Fibroblast of mammary gland (primary cell): ENCODE measurements at regions not wholly inside any gene's neighbourhood (a gene's known extent, or its start where the extent isn't known, plus 50 kb on each side); places are given as distances from the start of the nearest gene placed in this dataset.
"Not testable (repeated sequence)": the region's sequence is repeated elsewhere in the genome, so short reads cannot be mapped to it uniquely, and the experiment has no call there.

ENCODE experiments used
- DNase-seq: peaks from one replicate; pipeline ENCODE4 v3.0.0-alpha.2; 2010; ENCODE audit warnings: low read depth
- H3K4me3 ChIP-seq: 2 replicates; pipeline ENCODE4 v1.5.1; 2011; ENCODE audit warnings: low read depth, mild to moderate bottlenecking, low read length, moderate library complexity; ENCODE audit not compliant: control insufficient read depth
- CTCF ChIP-seq: conservative IDR thresholded peaks from 2 replicates; pipeline ENCODE4 v1.5.1; 2011; ENCODE audit warnings: low read depth, low read length, inconsistent platforms; ENCODE audit not compliant: control insufficient read depth, insufficient read depth

GRCh38 chr5:112049738-112050137 is 292.7 kb upstream of the NREP start:
- DNase-seq: no peak
- no peak for TF ChIP-seq CTCF
- H3K4me3 ChIP-seq: no peak overlapping the region

GRCh38 chr5:112036206-112036605 is 279.2 kb upstream of the NREP start:
- TF ChIP-seq CTCF: no peak
- no peak for DNase-seq
- H3K4me3 ChIP-seq: no peak overlapping the region

- no peak overlapping the region for H3K4me3 ChIP-seq
- no peak for TF ChIP-seq CTCF
Measured at GRCh38 chr5:112034421-112034979, 277.5 kb upstream of the NREP start.

GRCh38 chr5:112026879-112027278 is 269.9 kb upstream of the NREP start:
- DNase-seq, H3K4me3 ChIP-seq: not testable (repeated sequence)

More at GRCh38 chr5:112034421-112034979, 277.5 kb upstream of the NREP start:
- DNase-seq: no peak

- no peak for DNase-seq
- TF ChIP-seq CTCF: no peak
- no peak overlapping the region for H3K4me3 ChIP-seq
Measured at GRCh38 chr5:112025757-112026156, 268.8 kb upstream of the NREP start.

GRCh38 chr5:112024769-112025168 is 267.8 kb upstream of the NREP start:
- DNase-seq: no peak
- TF ChIP-seq CTCF: no peak
- H3K4me3 ChIP-seq: no peak overlapping the region

- no peak for DNase-seq
- no peak for TF ChIP-seq CTCF
- no peak overlapping the region for H3K4me3 ChIP-seq
Measured at GRCh38 chr5:112024221-112024620, 267.2 kb upstream of the NREP start.

GRCh38 chr5:112023766-112024165 is 266.8 kb upstream of the NREP start:
- no peak for TF ChIP-seq CTCF
- no peak overlapping the region for H3K4me3 ChIP-seq
- no peak for DNase-seq
